CD4-positive, CD25-positive, alpha-beta regulatory T cell (primary cell): ENCODE measurements at regions not wholly inside any gene's neighbourhood (a gene's known extent, or its start where the extent isn't known, plus 50 kb on each side); places are given as distances from the start of the nearest gene placed in this dataset.
A peak's percentile ranks its signal among the peaks of the same experiment; 100 is the strongest.
"Not testable (repeated sequence)": the region's sequence is repeated elsewhere in the genome, so short reads cannot be mapped to it uniquely, and the experiment has no call there.

Source experiments
- ATAC-seq, 2 donors: fragments of 150-1000 bp; cut with Tn5 transposase; one replicate each; pipeline ENCODE4 v1.10.0; 2021; ENCODE audit warnings: low read depth in 2 of 2, moderate number of reproducible peaks in 2 of 2, moderate library complexity in 1 of 2
- DNase-seq, 3 donors: peaks; one replicate each; pipeline versions ENCODE4 v3.0.0 to v3.0.0-alpha.2; 2012 to 2022; ENCODE audit warnings: mixed read lengths in 1 of 3
- H3K27ac ChIP-seq: one replicate; pipeline ENCODE4 v1.7.0; 2013; ENCODE audit warnings: mild to moderate bottlenecking, low read length; ENCODE audit not compliant: insufficient read depth, poor library complexity, severe bottlenecking
- H3K27me3 ChIP-seq: one replicate; pipeline ENCODE4 v1.7.0; 2013; ENCODE audit warnings: low read length; ENCODE audit not compliant: control insufficient read depth, insufficient read depth
- H3K36me3 ChIP-seq: one replicate; pipeline ENCODE4 v1.7.0; 2013; ENCODE audit warnings: mild to moderate bottlenecking, low read length, moderate library complexity; ENCODE audit not compliant: control insufficient read depth, insufficient read depth
- H3K4me1 ChIP-seq: 2 replicates; pipeline ENCODE4 v1.7.0; 2013; ENCODE audit warnings: mild to moderate bottlenecking, low read length; ENCODE audit not compliant: insufficient read depth, control insufficient read depth, poor library complexity, severe bottlenecking
- H3K4me3 ChIP-seq: one replicate; pipeline ENCODE4 v1.7.0; 2013; ENCODE audit warnings: low read depth, mild to moderate bottlenecking, low read length, moderate library complexity
- H3K9me3 ChIP-seq, 2 experiments: 1 replicate in 1 of 2; 2 replicates in 1 of 2; pipeline ENCODE4 v1.7.0; 2013; ENCODE audit warnings: low read length in 2 of 2, mild to moderate bottlenecking in 1 of 2, moderate library complexity in 1 of 2; ENCODE audit not compliant: control insufficient read depth in 2 of 2
- H3K27ac Mint-ChIP-seq, 3 donors: one replicate each; pipeline ENCODE4 v1.8.0; 2020 to 2022; ENCODE audit warnings: mild to moderate bottlenecking in 3 of 3, mixed read lengths in 3 of 3, moderate library complexity in 2 of 3
- H3K27me3 Mint-ChIP-seq: one replicate; pipeline ENCODE4 v1.8.0; 2022; ENCODE audit warnings: mild to moderate bottlenecking, mixed read lengths
- H3K36me3 Mint-ChIP-seq: one replicate; pipeline ENCODE4 v1.8.0; 2020; ENCODE audit warnings: mixed read lengths
- H3K4me1 Mint-ChIP-seq, 4 donors: one replicate each; pipeline ENCODE4 v1.8.0; 2020 to 2022; ENCODE audit warnings: mixed read lengths in 4 of 4, mild to moderate bottlenecking in 1 of 4
- H3K4me3 Mint-ChIP-seq, 4 donors: one replicate each; pipeline ENCODE4 v1.8.0; 2020 to 2022; ENCODE audit warnings: mild to moderate bottlenecking in 4 of 4, mixed read lengths in 4 of 4, moderate library complexity in 3 of 4
- H3K9me3 Mint-ChIP-seq, 7 donors: one replicate each; pipeline ENCODE4 v1.8.0; 2020 to 2022; ENCODE audit warnings: mixed read lengths in 7 of 7, mild to moderate bottlenecking in 3 of 7, moderate library complexity in 2 of 7

DNA sequence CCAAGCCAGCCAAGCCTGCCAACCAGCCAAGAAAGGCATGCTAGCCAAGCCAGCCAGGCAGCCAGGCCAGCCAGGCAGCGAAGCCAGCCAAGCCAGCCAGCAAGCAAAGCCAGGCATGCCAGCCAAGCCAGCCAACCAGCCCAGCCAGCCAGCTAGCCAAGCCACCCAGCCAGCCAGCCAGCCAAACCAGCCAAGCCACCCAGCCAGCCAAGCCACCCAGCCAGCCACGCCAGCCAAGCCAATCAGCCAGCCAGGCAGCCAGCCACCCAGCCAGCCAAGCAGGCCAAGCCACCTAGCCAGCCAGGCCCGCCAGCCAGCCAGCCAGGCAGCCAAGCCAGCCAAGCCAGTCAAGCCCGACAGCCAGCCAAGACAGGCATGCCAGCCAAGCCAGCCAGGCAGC lies 1601.0 kb downstream of the RPIA start:
- ATAC-seq, H3K9me3 ChIP-seq, H3K27ac Mint-ChIP-seq, H3K9me3 Mint-ChIP-seq, H3K4me1 ChIP-seq, H3K4me3 ChIP-seq, H3K36me3 Mint-ChIP-seq, DNase-seq, H3K27ac ChIP-seq, H3K27me3 Mint-ChIP-seq, H3K4me3 Mint-ChIP-seq, H3K4me1 Mint-ChIP-seq, H3K27me3 ChIP-seq, H3K36me3 ChIP-seq: not testable (repeated sequence)

DNA sequence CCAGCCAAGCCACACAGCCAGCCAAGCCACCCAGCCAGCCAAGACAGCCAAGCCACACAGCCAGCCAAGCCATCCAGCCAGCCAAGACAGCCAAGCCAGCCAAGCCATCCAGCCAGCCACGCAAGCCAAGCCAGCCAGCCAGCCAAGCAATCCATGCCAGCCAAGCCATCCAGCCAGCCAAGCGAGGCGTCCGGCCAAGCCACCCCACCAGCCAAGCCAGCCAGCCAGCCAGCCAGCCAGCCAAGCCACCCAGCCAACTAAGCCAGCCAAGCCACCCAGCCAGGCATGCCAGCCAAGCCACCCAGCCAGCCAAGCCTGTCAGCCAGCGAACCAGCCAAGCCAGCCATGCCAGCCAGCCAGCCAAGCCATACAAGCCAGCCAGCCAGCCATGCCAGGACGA lies 1601.8 kb downstream of the RPIA start:
- not testable (repeated sequence) for DNase-seq, H3K36me3 ChIP-seq, H3K4me1 ChIP-seq, H3K36me3 Mint-ChIP-seq, H3K27me3 Mint-ChIP-seq, H3K27ac Mint-ChIP-seq, H3K27ac ChIP-seq, H3K9me3 Mint-ChIP-seq, H3K4me3 ChIP-seq, H3K4me3 Mint-ChIP-seq, H3K4me1 Mint-ChIP-seq, H3K27me3 ChIP-seq, H3K9me3 ChIP-seq
- peak in 1 of 2 donors; percentile 16 for ATAC-seq

DNA sequence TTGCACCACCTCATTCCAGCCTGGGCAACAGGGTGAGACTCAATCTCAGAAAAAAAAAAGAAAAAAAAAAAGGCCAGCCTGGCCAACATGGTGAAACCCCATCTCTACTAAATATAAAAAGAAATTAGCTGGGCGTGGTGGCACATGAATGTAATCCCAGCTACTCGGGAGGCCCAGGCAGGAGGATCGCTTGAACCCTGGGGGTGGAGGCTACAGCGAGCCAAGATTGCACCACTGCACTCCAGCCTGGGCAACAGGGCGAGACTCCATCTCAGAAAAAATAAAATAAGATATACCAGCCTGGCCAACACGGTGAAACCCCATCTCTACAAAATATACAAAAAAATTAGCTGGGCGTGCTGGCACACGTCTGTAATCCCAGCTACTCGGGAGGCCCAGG lies 1602.3 kb downstream of the RPIA start:
- not testable (repeated sequence) for H3K4me1 Mint-ChIP-seq, H3K27me3 ChIP-seq, H3K27me3 Mint-ChIP-seq, H3K4me3 ChIP-seq, H3K9me3 ChIP-seq, H3K36me3 Mint-ChIP-seq, ATAC-seq, H3K27ac Mint-ChIP-seq, H3K9me3 Mint-ChIP-seq, H3K27ac ChIP-seq, H3K36me3 ChIP-seq, H3K4me1 ChIP-seq, H3K4me3 Mint-ChIP-seq, DNase-seq

DNA sequence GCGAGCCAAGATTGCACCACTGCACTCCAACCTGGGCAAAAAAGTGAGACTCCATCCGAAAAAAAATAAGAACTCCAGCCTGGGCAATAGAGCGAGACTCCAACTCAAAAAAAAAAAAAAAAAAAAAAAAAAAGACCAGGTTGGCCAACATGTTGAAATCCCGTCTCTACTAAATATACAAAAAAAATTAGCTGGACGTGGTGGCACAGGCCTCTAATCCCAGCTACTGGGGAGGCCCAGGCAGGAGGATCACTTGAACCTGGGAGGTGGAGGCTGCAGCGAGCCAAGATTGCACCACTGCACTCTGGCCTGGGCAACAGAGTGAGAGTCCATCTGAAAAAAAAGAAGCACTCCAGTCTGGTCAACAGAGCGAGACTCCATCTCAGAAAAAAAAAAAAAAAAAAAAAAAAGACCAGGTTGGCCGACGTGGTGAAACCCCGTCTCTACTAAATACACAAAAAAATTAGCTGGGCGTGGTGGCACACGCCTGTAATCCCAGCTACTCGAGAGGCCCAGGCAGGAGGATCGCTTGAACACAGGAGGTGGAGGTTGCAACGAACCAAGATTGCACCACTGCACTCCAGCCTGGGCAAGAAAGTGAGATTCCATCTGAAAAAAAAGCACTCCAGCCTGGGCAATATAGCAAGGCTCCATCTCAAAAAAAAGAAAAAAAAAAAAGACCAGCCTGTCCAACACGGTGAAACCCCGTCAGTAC lies 1603.7 kb downstream of the RPIA start:
- H3K27ac ChIP-seq, H3K9me3 Mint-ChIP-seq, H3K27me3 ChIP-seq, H3K4me1 Mint-ChIP-seq, H3K36me3 ChIP-seq, H3K27ac Mint-ChIP-seq, H3K27me3 Mint-ChIP-seq, DNase-seq, H3K4me3 ChIP-seq, ATAC-seq, H3K9me3 ChIP-seq, H3K4me3 Mint-ChIP-seq, H3K4me1 ChIP-seq, H3K36me3 Mint-ChIP-seq: not testable (repeated sequence)

DNA sequence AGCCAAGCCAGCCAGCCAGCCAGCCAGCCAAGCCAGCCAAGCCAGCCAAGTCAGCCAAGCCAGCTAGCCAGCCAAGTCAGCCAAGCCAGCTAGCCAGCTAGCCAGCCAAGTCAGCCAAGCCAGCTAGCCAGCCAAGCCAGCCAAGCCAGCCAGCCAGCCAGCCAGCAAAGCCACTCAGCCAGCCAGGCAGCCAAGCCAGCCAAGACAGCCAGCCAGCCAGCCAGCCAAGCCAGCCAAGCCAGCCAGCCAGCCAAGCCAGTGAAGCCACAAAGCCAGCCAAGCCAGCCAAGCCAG lies 1605.0 kb downstream of the RPIA start:
- not testable (repeated sequence) for H3K27ac ChIP-seq, H3K4me1 Mint-ChIP-seq, ATAC-seq, H3K9me3 ChIP-seq, H3K9me3 Mint-ChIP-seq, H3K4me3 Mint-ChIP-seq, H3K36me3 ChIP-seq, H3K4me3 ChIP-seq, DNase-seq, H3K4me1 ChIP-seq, H3K27me3 Mint-ChIP-seq, H3K27ac Mint-ChIP-seq, H3K27me3 ChIP-seq, H3K36me3 Mint-ChIP-seq

DNA sequence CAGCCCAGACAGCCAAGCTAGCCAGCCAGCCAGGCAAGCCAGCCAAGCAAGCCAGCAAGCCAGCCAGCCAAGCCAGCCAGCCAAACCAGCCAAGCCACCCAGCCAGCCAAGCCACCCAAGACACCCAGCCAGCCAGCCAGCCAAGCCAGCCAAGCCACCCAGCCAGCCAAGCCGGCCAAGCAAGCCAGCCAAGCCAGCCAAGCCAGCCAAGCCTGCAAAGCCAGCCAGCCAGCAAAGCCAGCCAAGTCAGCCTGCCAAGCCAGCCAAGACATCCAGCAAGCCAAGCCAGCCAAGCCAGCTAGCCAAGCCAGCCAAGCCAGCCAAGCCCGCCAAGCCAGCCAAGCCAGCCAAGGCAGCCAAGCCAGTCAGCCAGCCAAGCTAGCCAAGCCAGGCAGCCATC lies 1606.2 kb downstream of the RPIA start:
- H3K4me1 ChIP-seq, H3K9me3 Mint-ChIP-seq, H3K9me3 ChIP-seq, H3K36me3 ChIP-seq, H3K27me3 Mint-ChIP-seq, H3K4me3 ChIP-seq, H3K4me3 Mint-ChIP-seq, ATAC-seq, H3K27me3 ChIP-seq, H3K27ac Mint-ChIP-seq, DNase-seq, H3K27ac ChIP-seq, H3K36me3 Mint-ChIP-seq, H3K4me1 Mint-ChIP-seq: not testable (repeated sequence)

DNA sequence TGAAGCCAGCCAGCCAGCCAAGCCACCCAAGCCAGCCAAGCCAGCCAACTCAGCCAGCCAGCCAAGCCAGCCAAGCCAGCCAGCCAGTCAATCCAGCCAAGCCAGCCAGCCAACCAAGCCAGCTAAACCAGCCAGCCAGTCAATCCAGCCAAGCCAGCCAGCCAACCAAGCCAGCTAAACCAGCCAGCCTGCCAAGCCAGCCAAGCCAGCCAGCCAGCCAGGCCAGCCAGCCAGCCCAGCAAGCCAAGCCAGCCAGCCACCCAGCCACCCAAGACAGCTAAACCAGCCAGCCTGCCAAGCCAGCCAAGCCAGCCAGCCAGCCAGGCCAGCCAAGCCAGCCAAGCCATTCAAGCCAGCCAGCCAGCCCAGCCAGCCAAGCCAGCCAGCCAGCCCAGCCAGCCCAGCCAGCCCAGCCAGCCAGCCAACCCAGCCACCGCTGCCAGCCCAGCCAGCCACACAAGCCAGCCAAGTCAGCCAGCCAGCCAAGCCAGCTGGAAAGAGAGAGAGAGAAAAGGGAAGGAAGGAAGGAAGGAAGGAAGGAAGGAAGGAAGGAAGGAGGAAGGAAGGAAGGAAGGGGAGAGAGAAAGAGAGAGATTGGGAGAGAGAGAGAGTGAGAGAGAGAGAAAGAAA lies 1606.8 kb downstream of the RPIA start:
- H3K9me3 Mint-ChIP-seq, H3K36me3 Mint-ChIP-seq, H3K27ac ChIP-seq, H3K27me3 Mint-ChIP-seq, H3K9me3 ChIP-seq, H3K27me3 ChIP-seq, H3K36me3 ChIP-seq, DNase-seq, H3K27ac Mint-ChIP-seq, H3K4me1 ChIP-seq, H3K4me1 Mint-ChIP-seq, ATAC-seq, H3K4me3 ChIP-seq, H3K4me3 Mint-ChIP-seq: not testable (repeated sequence)

DNA sequence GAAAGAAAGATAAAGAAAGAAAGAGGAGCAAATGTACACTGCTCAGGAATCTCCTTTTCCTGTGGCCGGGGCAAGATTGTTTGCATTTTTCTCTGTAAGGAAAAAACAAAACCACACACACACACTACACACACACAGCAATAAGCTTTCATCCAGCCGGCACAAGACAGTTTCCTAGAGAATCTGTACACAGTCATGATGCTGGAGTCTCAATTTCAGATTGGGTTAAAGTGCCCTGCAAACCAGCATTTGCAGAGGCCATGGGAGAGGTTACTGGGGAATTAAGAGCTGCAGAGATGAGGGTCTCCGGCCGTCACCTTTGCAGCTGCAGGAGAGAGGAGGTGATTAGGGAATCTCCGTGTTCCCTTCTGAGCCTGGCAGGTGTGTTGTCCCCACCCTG lies 1607.5 kb downstream of the RPIA start:
- not testable (repeated sequence) for H3K27me3 Mint-ChIP-seq, H3K9me3 Mint-ChIP-seq, H3K4me3 Mint-ChIP-seq, H3K4me1 ChIP-seq, H3K4me3 ChIP-seq, H3K4me1 Mint-ChIP-seq, H3K36me3 Mint-ChIP-seq, DNase-seq, H3K27ac ChIP-seq, H3K27ac Mint-ChIP-seq, H3K36me3 ChIP-seq, H3K27me3 ChIP-seq, H3K9me3 ChIP-seq
- ATAC-seq = peak in 1 of 2 donors; percentile 25
